Panc1 (cell line): ENCODE measurements at regions not wholly inside any gene's neighbourhood (a gene's known extent, or its start where the extent isn't known, plus 50 kb on each side); places are given as distances from the start of the nearest gene placed in this dataset.

Experiments used
- ATAC-seq: fragments of 200-7000 bp; cut with Tn5 transposase; 2 replicates; pipeline ENCODE4 v1.9.1; 2020; ENCODE audit warnings: mild to moderate bottlenecking, moderate library complexity
- BruUV-seq: library from RNA; stranded (reverse); fragments of 400-500 nt; replicated peaks from 2 replicates; lab custom pipeline; 2021; lab: Mats Ljungman, UMichigan
- CTCF ChIA-PET: fragments of 300-600 bp; sonication (Branson Sonifier 250); formaldehyde crosslinking; loops from one replicate; lab custom pipeline; 2022; ENCODE audit warnings: antibody characterized with exemption; lab: Charles Lee
- POLR2A ChIA-PET: fragments of 300-600 bp; sonication (Branson Sonifier 250); formaldehyde crosslinking; loops from one replicate; lab custom pipeline; 2022; ENCODE audit warnings: antibody characterized with exemption; lab: Charles Lee
- DNase-seq: peaks from one replicate; pipeline ENCODE4 v3.0.0-alpha.2; 2010; ENCODE audit warnings: low read depth, low spot score
- H3K27ac ChIP-seq: 2 replicates; pipeline ENCODE4 v1.5.1; 2011; ENCODE audit warnings: mild to moderate bottlenecking, low read length, inconsistent platforms
- H3K27me3 ChIP-seq: fragments of 200-500 bp; sonication (Bioruptor generic); 2 replicates; pipeline ENCODE4 v1.6.0; 2014; ENCODE audit warnings: low read length, inconsistent platforms; ENCODE audit not compliant: control insufficient read depth, insufficient read depth
- H3K36me3 ChIP-seq: fragments of 200-500 bp; sonication (Bioruptor generic); 2 replicates; pipeline ENCODE4 v1.5.1; 2014; ENCODE audit warnings: inconsistent platforms, mild to moderate bottlenecking, low read length, moderate library complexity; ENCODE audit not compliant: control insufficient read depth, insufficient read depth
- H3K4me1 ChIP-seq: 2 replicates; pipeline ENCODE4 v1.5.1; 2011; ENCODE audit warnings: inconsistent platforms, mild to moderate bottlenecking, low read length, moderate library complexity; ENCODE audit not compliant: control insufficient read depth, insufficient read depth
- H3K4me3 ChIP-seq, 2 experiments: 2 replicates each; pipeline ENCODE4 v1.5.1; 2011 to 2012; ENCODE audit warnings: low read depth in 2 of 2, low read length in 2 of 2, mild to moderate bottlenecking in 2 of 2, inconsistent platforms in 1 of 2, moderate library complexity in 1 of 2
- H3K9me3 ChIP-seq: fragments of 200-500 bp; sonication (Bioruptor generic); 2 replicates; pipeline ENCODE4 v1.5.1; 2014; ENCODE audit warnings: low read depth, mild to moderate bottlenecking, inconsistent platforms, low read length, moderate library complexity; ENCODE audit not compliant: control insufficient read depth, insufficient read depth
- POLR2AphosphoS5 ChIP-seq: IDR thresholded peaks from 2 replicates; pipeline ENCODE4 v1.6.1; 2012; ENCODE audit warnings: mild to moderate bottlenecking, low read depth, low read length, moderate library complexity
- SIN3A ChIP-seq: IDR thresholded peaks from 2 replicates; pipeline ENCODE4 v1.6.1; 2012; ENCODE audit warnings: low read depth, mild to moderate bottlenecking, low read length, moderate library complexity, borderline replicate concordance; ENCODE audit not compliant: insufficient read depth
- TCF7L2 ChIP-seq: IDR thresholded peaks from 2 replicates; pipeline ENCODE4 v1.6.1; 2011; ENCODE audit warnings: mild to moderate bottlenecking, low read depth, low read length, inconsistent platforms
- in situ Hi-C: cut with HindIII; loops from 2 replicates; pipeline ENCODE4 v1.10.0; 2016; ENCODE audit warnings: low sequenced_read_pairs, low pct_unique_long_range_greater_than_20kb
- intact Hi-C: fragments of 100-400 bp; cut with micrococcal nuclease; formaldehyde crosslinking; loops from one replicate; pipeline ENCODE4 v1.10.0; 2022; ENCODE audit not compliant: unreplicated experiment
- TF ChIP-seq, protein P1 (sequence below): fragments of 450-650 bp; IDR thresholded peaks from 2 replicates; pipeline ENCODE4 v1.5.1; 2017; ENCODE audit warnings: mild to moderate bottlenecking
- TF ChIP-seq, protein P2 (sequence below), 2 experiments: IDR thresholded peaks; 2 replicates each; pipeline ENCODE4 v1.6.1; 2011 to 2012; ENCODE audit warnings: low read depth in 2 of 2, control low read depth in 1 of 2, low read length in 1 of 2, mild to moderate bottlenecking in 1 of 2, moderate library complexity in 1 of 2; ENCODE audit not compliant: insufficient read depth in 1 of 2

DNA sequence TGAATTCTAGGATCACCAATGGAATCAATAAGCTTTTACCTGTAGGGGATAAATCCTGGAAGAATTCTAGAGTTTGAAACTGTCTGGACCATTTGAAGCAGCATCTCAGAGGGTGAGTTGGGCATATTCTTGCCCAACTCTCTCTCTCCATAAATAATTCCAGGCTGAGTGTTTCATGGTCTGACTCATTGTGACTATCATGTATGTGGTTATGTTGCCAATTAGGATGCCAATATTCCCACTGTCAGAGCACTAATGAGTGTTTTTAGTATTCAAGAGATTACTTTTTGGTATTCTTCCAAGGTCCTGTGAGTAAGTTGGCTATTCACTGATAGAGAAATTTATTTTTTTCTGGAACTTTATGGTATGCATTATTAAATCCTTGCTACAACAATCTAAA lies 456.9 kb downstream of the TOX3 start:
- TF ChIP-seq, protein P1, sequence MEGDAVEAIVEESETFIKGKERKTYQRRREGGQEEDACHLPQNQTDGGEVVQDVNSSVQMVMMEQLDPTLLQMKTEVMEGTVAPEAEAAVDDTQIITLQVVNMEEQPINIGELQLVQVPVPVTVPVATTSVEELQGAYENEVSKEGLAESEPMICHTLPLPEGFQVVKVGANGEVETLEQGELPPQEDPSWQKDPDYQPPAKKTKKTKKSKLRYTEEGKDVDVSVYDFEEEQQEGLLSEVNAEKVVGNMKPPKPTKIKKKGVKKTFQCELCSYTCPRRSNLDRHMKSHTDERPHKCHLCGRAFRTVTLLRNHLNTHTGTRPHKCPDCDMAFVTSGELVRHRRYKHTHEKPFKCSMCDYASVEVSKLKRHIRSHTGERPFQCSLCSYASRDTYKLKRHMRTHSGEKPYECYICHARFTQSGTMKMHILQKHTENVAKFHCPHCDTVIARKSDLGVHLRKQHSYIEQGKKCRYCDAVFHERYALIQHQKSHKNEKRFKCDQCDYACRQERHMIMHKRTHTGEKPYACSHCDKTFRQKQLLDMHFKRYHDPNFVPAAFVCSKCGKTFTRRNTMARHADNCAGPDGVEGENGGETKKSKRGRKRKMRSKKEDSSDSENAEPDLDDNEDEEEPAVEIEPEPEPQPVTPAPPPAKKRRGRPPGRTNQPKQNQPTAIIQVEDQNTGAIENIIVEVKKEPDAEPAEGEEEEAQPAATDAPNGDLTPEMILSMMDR, result no peak
- TF ChIP-seq POLR2AphosphoS5 (no peak), SIN3A (no peak), TCF7L2 (no peak)
- TF ChIP-seq, protein P2, sequence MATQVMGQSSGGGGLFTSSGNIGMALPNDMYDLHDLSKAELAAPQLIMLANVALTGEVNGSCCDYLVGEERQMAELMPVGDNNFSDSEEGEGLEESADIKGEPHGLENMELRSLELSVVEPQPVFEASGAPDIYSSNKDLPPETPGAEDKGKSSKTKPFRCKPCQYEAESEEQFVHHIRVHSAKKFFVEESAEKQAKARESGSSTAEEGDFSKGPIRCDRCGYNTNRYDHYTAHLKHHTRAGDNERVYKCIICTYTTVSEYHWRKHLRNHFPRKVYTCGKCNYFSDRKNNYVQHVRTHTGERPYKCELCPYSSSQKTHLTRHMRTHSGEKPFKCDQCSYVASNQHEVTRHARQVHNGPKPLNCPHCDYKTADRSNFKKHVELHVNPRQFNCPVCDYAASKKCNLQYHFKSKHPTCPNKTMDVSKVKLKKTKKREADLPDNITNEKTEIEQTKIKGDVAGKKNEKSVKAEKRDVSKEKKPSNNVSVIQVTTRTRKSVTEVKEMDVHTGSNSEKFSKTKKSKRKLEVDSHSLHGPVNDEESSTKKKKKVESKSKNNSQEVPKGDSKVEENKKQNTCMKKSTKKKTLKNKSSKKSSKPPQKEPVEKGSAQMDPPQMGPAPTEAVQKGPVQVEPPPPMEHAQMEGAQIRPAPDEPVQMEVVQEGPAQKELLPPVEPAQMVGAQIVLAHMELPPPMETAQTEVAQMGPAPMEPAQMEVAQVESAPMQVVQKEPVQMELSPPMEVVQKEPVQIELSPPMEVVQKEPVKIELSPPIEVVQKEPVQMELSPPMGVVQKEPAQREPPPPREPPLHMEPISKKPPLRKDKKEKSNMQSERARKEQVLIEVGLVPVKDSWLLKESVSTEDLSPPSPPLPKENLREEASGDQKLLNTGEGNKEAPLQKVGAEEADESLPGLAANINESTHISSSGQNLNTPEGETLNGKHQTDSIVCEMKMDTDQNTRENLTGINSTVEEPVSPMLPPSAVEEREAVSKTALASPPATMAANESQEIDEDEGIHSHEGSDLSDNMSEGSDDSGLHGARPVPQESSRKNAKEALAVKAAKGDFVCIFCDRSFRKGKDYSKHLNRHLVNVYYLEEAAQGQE (IDR thresholded peaks at IDR 0.05; ENCODE audit: insufficient read depth in 1 of 2, low read depth in 2 of 2, low read length in 1 of 2), result no peak
- Histone ChIP-seq H3K4me1 (no peaks in the 10 kb centered on the region), H3K4me3 (no peak overlapping the region), H3K36me3 (no peaks in the 10 kb centered on the region), H3K27me3 (no peaks in the 10 kb centered on the region), H3K27ac (no peak overlapping the region), H3K9me3 (no peaks in the 10 kb centered on the region)
- in situ Hi-C loops (no loop called here), intact Hi-C loops (no loop called here)
- DNase-seq (no peak), ATAC-seq (no peak)
- BruUV-seq, result no TSS peak
- POLR2A ChIA-PET, result no interaction called here
- CTCF ChIA-PET, result no interaction called here

DNA sequence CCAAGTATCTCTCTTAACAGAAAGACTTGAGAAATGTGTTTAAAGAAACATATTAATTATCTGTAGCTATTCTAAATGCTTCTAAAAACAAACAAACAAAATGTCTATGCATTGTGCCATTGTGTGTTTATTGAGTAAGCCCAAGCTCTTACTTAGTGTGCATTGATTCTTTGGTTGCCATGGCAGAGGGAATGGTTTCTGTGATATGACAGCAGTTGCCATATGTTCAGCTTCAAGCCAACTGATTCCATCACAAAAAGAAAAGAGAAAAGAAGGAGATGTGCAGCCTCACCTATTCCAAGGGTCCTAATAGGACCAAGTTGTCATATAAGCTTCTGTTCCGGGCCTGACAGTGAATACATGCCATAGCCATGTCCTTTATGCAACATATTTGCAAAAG lies 457.5 kb downstream of the TOX3 start:
- no TSS peak for BruUV-seq
- intact Hi-C loops (no loop called here), in situ Hi-C loops (no loop called here)
- POLR2A ChIA-PET, result no interaction called here
- H3K4me1 ChIP-seq, result no peaks in the 10 kb centered on the region
- CTCF ChIA-PET, result no interaction called here
- TF ChIP-seq SIN3A, result no peak
- no peak overlapping the region for H3K27ac ChIP-seq
- no peaks in the 10 kb centered on the region for H3K9me3 ChIP-seq
- ATAC-seq (no peak), DNase-seq (no peak)
- no peak overlapping the region for H3K4me3 ChIP-seq
- no peaks in the 10 kb centered on the region for H3K27me3 ChIP-seq
- H3K36me3 ChIP-seq, result no peaks in the 10 kb centered on the region

DNA sequence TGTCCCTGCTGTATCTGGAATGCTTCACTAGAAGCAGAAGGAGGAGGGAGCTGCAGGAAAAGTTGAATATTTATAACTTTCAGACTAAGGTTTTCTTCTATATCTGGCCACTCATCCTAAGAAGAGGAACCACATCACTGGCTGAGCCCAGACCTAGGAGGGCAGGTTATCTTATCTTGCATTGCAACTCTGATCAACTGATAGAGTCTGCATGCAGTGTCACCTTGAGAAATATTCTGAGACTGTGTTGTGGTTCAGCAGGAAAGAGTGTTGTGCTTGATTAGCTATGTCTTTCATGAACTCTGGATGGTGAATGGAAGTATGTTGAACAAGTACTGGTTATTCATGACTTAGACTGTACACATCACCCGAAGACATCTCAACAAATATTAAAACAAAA lies 460.0 kb downstream of the TOX3 start:
- TF ChIP-seq SIN3A (no peak), TCF7L2 (no peak), POLR2AphosphoS5 (no peak)
- TF ChIP-seq, protein P2 (IDR thresholded peaks at IDR 0.05; ENCODE audit: insufficient read depth in 1 of 2, low read depth in 2 of 2, low read length in 1 of 2), result no peak
- TF ChIP-seq, protein P1, result no peak
- intact Hi-C loops (no loop called here), in situ Hi-C loops (no loop called here)
- ATAC-seq (no peak), DNase-seq (no peak)
- ChIA-PET POLR2A (no interaction called here), CTCF (no interaction called here)
- no TSS peak for BruUV-seq
- Histone ChIP-seq H3K27ac (no peak overlapping the region), H3K4me3 (no peak overlapping the region), H3K27me3 (no peaks in the 10 kb centered on the region), H3K9me3 (no peaks in the 10 kb centered on the region), H3K4me1 (no peaks in the 10 kb centered on the region), H3K36me3 (no peaks in the 10 kb centered on the region)
